K562 (cell line): ENCODE measurements at regions not wholly inside any gene's neighbourhood (a gene's known extent, or its start where the extent isn't known, plus 50 kb on each side); places are given as distances from the start of the nearest gene placed in this dataset.

Experiments
- ATAC-seq: fragments of 200-7000 bp; cut with Tn5 transposase; 3 replicates; pipeline ENCODE4 v1.9.1; 2020; ENCODE audit warnings: moderate library complexity
- BruUV-seq: library from RNA; stranded (reverse); fragments of 400-500 nt; replicated peaks from 2 replicates; lab custom pipeline; 2021; lab: Mats Ljungman, UMichigan
- CTCF ChIA-PET: fragments of 300-600 bp; formaldehyde crosslinking; extraction: SDS; loops from one replicate; lab custom pipeline; 2021; ENCODE audit warnings: low intra/inter-chr PET ratio; lab: Yijun Ruan, JAX
- POLR2A ChIA-PET: fragments of 300-600, 350-650 bp; sonication (Branson Sonifier 250); formaldehyde crosslinking; extraction: SDS; loops from one replicate; lab custom pipeline; 2021; ENCODE audit warnings: antibody characterized with exemption, inconsistent platforms; lab: Yijun Ruan, JAX
- DNase-seq, 4 experiments: peaks; one replicate each; pipeline versions ENCODE4 v3.0.0 to v3.0.0-alpha.2; 2011 to 2018; ENCODE audit warnings: low spot score in 3 of 4, mixed read lengths in 3 of 4; ENCODE audit errors: extremely low read depth in 1 of 4
- FAIRE-seq: peaks from 2 replicates; lab custom pipeline; 2011; peaks lifted over from hg19 to GRCh38; lab: Jason Lieb, UNC
- H2AFZ ChIP-seq: 2 replicates; pipeline ENCODE4 v1.6.0; 2011; ENCODE audit warnings: low read depth, low read length, control low read depth, inconsistent platforms
- H3K27ac ChIP-seq: fragments of 200-600 bp; 3 replicates; pipeline ENCODE4 v1.8.0; 2011; ENCODE audit warnings: low read depth, mild to moderate bottlenecking, control low read depth, inconsistent platforms, low read length, moderate library complexity, mixed read lengths; ENCODE audit errors: extremely low read depth
- H3K27me3 ChIP-seq, 2 experiments: fragments of 300-600 bp in 1 of 2; 2 replicates in 1 of 2; 3 replicates in 1 of 2; pipeline versions ENCODE4 v1.6.0 to v1.8.0; 2011; ENCODE audit warnings: inconsistent platforms in 2 of 2, low read length in 2 of 2, mild to moderate bottlenecking in 1 of 2, mixed read lengths in 1 of 2, moderate library complexity in 1 of 2; ENCODE audit not compliant: control insufficient read depth in 2 of 2, insufficient read depth in 2 of 2
- H3K36me3 ChIP-seq: fragments of 300-600 bp; 3 replicates; pipeline ENCODE4 v1.8.0; 2011; ENCODE audit warnings: mild to moderate bottlenecking, low read length, inconsistent platforms; ENCODE audit not compliant: control insufficient read depth, insufficient read depth
- H3K4me1 ChIP-seq, 2 experiments: fragments of 200-600 bp in 1 of 2; replicated peaks in 1 of 2; 2 replicates in 1 of 2; 3 replicates in 1 of 2; pipeline versions ENCODE4 v1.5.1 to v1.8.0; 2011; ENCODE audit warnings: inconsistent platforms in 2 of 2, low read length in 2 of 2, mild to moderate bottlenecking in 1 of 2, mixed read lengths in 1 of 2, moderate library complexity in 1 of 2; ENCODE audit not compliant: control insufficient read depth in 2 of 2, insufficient read depth in 2 of 2
- H3K4me2 ChIP-seq: 2 replicates; pipeline ENCODE4 v1.6.1; 2011; ENCODE audit warnings: low read length, control low read depth, inconsistent platforms, mixed read lengths; ENCODE audit not compliant: insufficient read depth
- H3K4me3 ChIP-seq: fragments of 200-600 bp; sonication (generic), shearing (Covaris generic); 2 replicates; pipeline ENCODE4 v1.5.1; 2016; ENCODE audit warnings: control low read depth, inconsistent platforms
- H3K79me2 ChIP-seq: fragments of 200-600 bp; 3 replicates; pipeline ENCODE4 v1.8.0; 2011; ENCODE audit warnings: low read length, inconsistent platforms; ENCODE audit not compliant: control insufficient read depth, insufficient read depth
- H3K9ac ChIP-seq, 2 experiments: 2 replicates each; pipeline versions ENCODE4 v1.6.0 to v1.6.1; 2011; ENCODE audit warnings: low read depth in 2 of 2, low read length in 2 of 2, control low read depth in 1 of 2, inconsistent platforms in 1 of 2, mild to moderate bottlenecking in 1 of 2, mixed read lengths in 1 of 2; ENCODE audit not compliant: insufficient read depth in 1 of 2
- H3K9me1 ChIP-seq: one replicate; pipeline ENCODE4 v1.6.0; 2011; ENCODE audit warnings: inconsistent platforms, mild to moderate bottlenecking, low read length, moderate library complexity; ENCODE audit not compliant: control insufficient read depth, insufficient read depth
- H3K9me3 ChIP-seq: replicated peaks from 2 replicates; pipeline ENCODE4 v1.5.1; 2011; ENCODE audit warnings: low read depth, low read length, inconsistent platforms; ENCODE audit not compliant: control insufficient read depth, insufficient read depth
- H4K20me1 ChIP-seq: replicated peaks from 2 replicates; pipeline ENCODE4 v1.6.1; 2011; ENCODE audit warnings: low read length, inconsistent platforms, mixed read lengths; ENCODE audit not compliant: control insufficient read depth, insufficient read depth
- E2F3 ChIP-seq: fragments of 250-450 bp; sonication (Bioruptor Pico); IDR thresholded peaks from 2 replicates; pipeline ENCODE4 v1.4.0; 2020; ENCODE audit warnings: mild to moderate bottlenecking
- E2F5 ChIP-seq: sonication (generic); formaldehyde crosslinking; IDR thresholded peaks from 2 replicates; pipeline ENCODE4 v1.8.0; 2022; ENCODE audit warnings: mild to moderate bottlenecking, missing genetic modification reagents
- HINFP ChIP-seq: fragments of 450-650 bp; conservative IDR thresholded peaks from 2 replicates; pipeline ENCODE4 v1.6.1; 2016; ENCODE audit warnings: missing genetic modification characterization, low read depth, mild to moderate bottlenecking, control low read depth, missing compliant biosample characterization
- MEF2A ChIP-seq: IDR thresholded peaks from 2 replicates; pipeline ENCODE4 v1.6.1; 2011; ENCODE audit warnings: low read depth, mild to moderate bottlenecking, low read length, moderate library complexity; ENCODE audit not compliant: control insufficient read depth
- PPARD ChIP-seq: fragments of 250-450 bp; sonication (Bioruptor Pico); IDR thresholded peaks from 2 replicates; pipeline ENCODE4 v1.8.0; 2022; ENCODE audit warnings: inconsistent platforms, mild to moderate bottlenecking, moderate library complexity
- RB1 ChIP-seq: fragments of 450-650 bp; IDR thresholded peaks from 2 replicates; pipeline ENCODE4 v1.6.1; 2017; ENCODE audit warnings: low read depth, mild to moderate bottlenecking
- SIN3B ChIP-seq: fragments of 450-650 bp; IDR thresholded peaks from 2 replicates; pipeline ENCODE4 v1.6.1; 2017; ENCODE audit warnings: low read depth, mild to moderate bottlenecking, moderate library complexity
- ZBTB1 ChIP-seq: sonication (generic); formaldehyde crosslinking; IDR thresholded peaks from 2 replicates; pipeline ENCODE4 v1.8.1; 2023; ENCODE audit warnings: missing genetic modification reagents, low read depth, mild to moderate bottlenecking, borderline replicate concordance
- ZKSCAN8 ChIP-seq: fragments of 200-800 bp; sonication (Bioruptor generic); IDR thresholded peaks from 2 replicates; pipeline ENCODE4 v1.6.1; 2016; ENCODE audit warnings: missing genetic modification characterization, missing compliant biosample characterization
- ZNF143 ChIP-seq: sonication (generic); formaldehyde crosslinking; IDR thresholded peaks from 2 replicates; pipeline ENCODE4 v1.9.0; 2022; ENCODE audit warnings: mild to moderate bottlenecking, missing genetic modification reagents
- WGBS: fragments of 100-300 bp; shearing (Covaris generic); methylation state at CpG from one replicate; pipeline ENCODE4 v1.1.6; 2016; ENCODE audit warnings: low coverage, mixed read lengths; ENCODE audit not compliant: insufficient coverage; ENCODE audit errors: missing lambda C conversion rate; 5-methylcytosine and 5-hydroxymethylcytosine counted together
- in situ Hi-C: fragments of 300-500 bp; cut with MboI; formaldehyde crosslinking; loops from 4 replicates; pipeline ENCODE4 v1.15.0; 2018; ENCODE audit warnings: inconsistent platforms, mixed read lengths
- intact Hi-C: fragments of 100-400 bp; cut with micrococcal nuclease; formaldehyde crosslinking; loops from 2 replicates; pipeline ENCODE4 v1.14.2; 2022

- Histone ChIP-seq H3K27me3 (no peaks in the 10 kb centered on the region), H3K4me2 (no peak overlapping the region), H3K9me1 (no peaks in the 10 kb centered on the region), H3K4me1 (no peaks in the 10 kb centered on the region), H3K36me3 (no peaks in the 10 kb centered on the region), H4K20me1 (no peaks in the 10 kb centered on the region), H3K9me3 (no peaks in the 10 kb centered on the region), H3K4me3 (no peak overlapping the region), H3K9ac (no peak overlapping the region), H2AFZ (no peak overlapping the region), H3K27ac (no peak overlapping the region), H3K79me2 (no peaks in the 10 kb centered on the region)
- CTCF ChIA-PET, result no interaction called here
- ATAC-seq (no peak), DNase-seq (no peak), FAIRE-seq (no peak)
- WGBS, result 0% methylated on average over 1 of the region's 1 CpG
- in situ Hi-C loops, result no loop called here
- POLR2A ChIA-PET, result no interaction called here
- intact Hi-C loops, result no loop called here
- no TSS peak for BruUV-seq
- TF ChIP-seq E2F3 (CRISPR knock-in tag), result no peak
- TF ChIP-seq ZNF143 (CRISPR knock-in tag), result no peak
- TF ChIP-seq PPARD, result no peak
- no peak for TF ChIP-seq ZKSCAN8 (CRISPR knock-in tag)
- no peak for TF ChIP-seq E2F5 (CRISPR knock-in tag)
- TF ChIP-seq MEF2A, result no peak
Observed at GRCh38 chr10:105774881-105775280, 1133.8 kb downstream of the SORCS3 start.

GRCh38 chr10:105774351-105774750 is 1133.3 kb downstream of the SORCS3 start:
- BruUV-seq, result no TSS peak
- H3K27me3 ChIP-seq, result no peaks in the 10 kb centered on the region
- no peak overlapping the region for H3K27ac ChIP-seq
- WGBS, result 0% methylated on average over 2 of the region's 2 CpGs
- H3K9me3 ChIP-seq, result no peaks in the 10 kb centered on the region
- H3K4me2 ChIP-seq, result no peak overlapping the region
- no peak overlapping the region for H3K9ac ChIP-seq
- intact Hi-C loops (no loop called here), in situ Hi-C loops (no loop called here)
- no peaks in the 10 kb centered on the region for H3K9me1 ChIP-seq
- ChIA-PET POLR2A (no interaction called here), CTCF (no interaction called here)
- H3K79me2 ChIP-seq, result no peaks in the 10 kb centered on the region
- H4K20me1 ChIP-seq, result no peaks in the 10 kb centered on the region
- no peak overlapping the region for H3K4me3 ChIP-seq
- ATAC-seq (no peak), FAIRE-seq (no peak), DNase-seq (no peak)
- no peaks in the 10 kb centered on the region for H3K36me3 ChIP-seq
- H3K4me1 ChIP-seq, result no peaks in the 10 kb centered on the region
- no peak overlapping the region for H2AFZ ChIP-seq
- TF ChIP-seq HINFP (tag) (no peak), SIN3B (no peak), ZBTB1 (CRISPR knock-in tag) (no peak), RB1 (no peak)
